Kidney (tissue), 13 donors: ENCODE measurements at regions not wholly inside any gene's neighbourhood (a gene's known extent, or its start where the extent isn't known, plus 50 kb on each side); places are given as distances from the start of the nearest gene placed in this dataset.

Source experiments
- DNase-seq, 5 donors: peaks; one replicate each; pipeline ENCODE4 v3.0.0-alpha.2; 2013 to 2020
- FAIRE-seq: peaks from 2 replicates; lab custom pipeline; 2012; peaks lifted over from hg19 to GRCh38; lab: Jason Lieb, UNC
- H3K27ac ChIP-seq, 2 donors: one replicate each; pipeline ENCODE4 v1.7.0; 2013; ENCODE audit warnings: low read depth in 2 of 2, low read length in 2 of 2, inconsistent platforms in 1 of 2
- H3K27me3 ChIP-seq: one replicate; pipeline ENCODE4 v1.7.1; 2013; ENCODE audit warnings: low read length, inconsistent platforms; ENCODE audit not compliant: control insufficient read depth, insufficient read depth
- H3K36me3 ChIP-seq, 3 donors: one replicate each; pipeline versions ENCODE4 v1.7.0 to v1.7.1; 2013; ENCODE audit warnings: low read length in 3 of 3, control low read depth in 1 of 3, inconsistent platforms in 1 of 3; ENCODE audit not compliant: insufficient read depth in 3 of 3, control insufficient read depth in 2 of 3
- H3K4me1 ChIP-seq, 3 donors: one replicate each; pipeline versions ENCODE4 v1.7.0 to v1.7.1; 2013; ENCODE audit warnings: low read length in 3 of 3, inconsistent platforms in 1 of 3, low read depth in 1 of 3; ENCODE audit not compliant: control insufficient read depth in 2 of 3, insufficient read depth in 2 of 3
- H3K4me3 ChIP-seq, 3 donors: one replicate each; pipeline versions ENCODE4 v1.7.0 to v1.8.1; 2013; ENCODE audit warnings: low read length in 3 of 3, control low read depth in 1 of 3, inconsistent platforms in 1 of 3
- H3K9ac ChIP-seq, 3 donors: one replicate each; pipeline versions ENCODE4 v1.7.0 to v1.7.1; 2013; ENCODE audit warnings: low read length in 3 of 3, control low read depth in 1 of 3, inconsistent platforms in 1 of 3
- H3K9me3 ChIP-seq, 3 donors: one replicate each; pipeline versions ENCODE4 v1.7.0 to v1.7.1; 2013; ENCODE audit warnings: low read length in 3 of 3, control low read depth in 1 of 3, inconsistent platforms in 1 of 3; ENCODE audit not compliant: control insufficient read depth in 2 of 3, insufficient read depth in 1 of 3
- CTCF ChIP-seq: IDR thresholded peaks from 3 replicates; pipeline ENCODE4 v1.5.1; 2012; ENCODE audit warnings: mild to moderate bottlenecking, moderate library complexity, borderline replicate concordance; ENCODE audit not compliant: insufficient read depth; ENCODE audit errors: extremely low read depth
- intact Hi-C: fragments of 100-400 bp; cut with DNase I; formaldehyde crosslinking; loops from one replicate; pipeline ENCODE4 v1.11.1; 2022
- donor health status: control.
- donor health status: control.
- donor health status: control.
- donor health status: control.
- donor health status: control.
- donor health status: DM: yes; HTN: yes; CAD: no.
- donor health status: Normal renal cell carcinoma (clear cell type).

DNA sequence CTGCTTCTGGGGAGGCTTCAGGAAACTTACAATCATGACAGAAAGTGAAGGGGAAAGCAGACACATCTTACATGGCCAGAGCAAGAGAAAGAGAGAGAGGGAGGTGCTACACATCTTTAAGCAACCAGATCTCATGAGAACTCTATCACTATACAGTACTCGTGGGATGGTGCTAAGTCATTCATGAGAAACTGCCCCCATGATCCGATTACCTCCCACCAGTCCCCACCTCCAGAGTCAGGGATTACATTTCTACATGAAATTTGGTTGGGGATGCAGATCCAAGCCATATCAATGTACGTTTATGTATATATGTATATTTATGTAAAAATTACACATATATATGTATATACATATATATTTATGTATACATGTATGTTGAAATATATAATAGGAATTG, 54.4 kb upstream of the CCDC112 start:
- no peak for TF ChIP-seq CTCF
- no peaks in the 10 kb centered on the region for H3K36me3 ChIP-seq

GRCh38 chr5:115349001-115349817, 52.8 kb upstream of the CCDC112 start:
- intact Hi-C loops = no loop called here
- Histone ChIP-seq H3K27me3 (no peaks in the 10 kb centered on the region), H3K9me3 (peaks cover 0 to 3% (median 0%) of the 10 kb centered on the region in 3 donors), H3K4me1 (no peaks in the 10 kb centered on the region), H3K36me3 (no peaks in the 10 kb centered on the region), H3K9ac (no peak overlapping the region), H3K4me3 (no peak overlapping the region), H3K27ac (no peak overlapping the region)
- no peak for TF ChIP-seq CTCF
- DNase-seq (no peak), FAIRE-seq (no peak)

More for the DNA sequence above, 54.4 kb upstream of the CCDC112 start:
- intact Hi-C loops = no loop called here
- H3K9me3 ChIP-seq = peaks cover 0 to 3% (median 0%) of the 10 kb centered on the region in 3 donors
- H3K27ac ChIP-seq = no peak overlapping the region
- H3K4me3 ChIP-seq = no peak overlapping the region
- DNase-seq (no peak), FAIRE-seq (no peak)
- H3K9ac ChIP-seq = no peak overlapping the region
- H3K4me1 ChIP-seq = no peaks in the 10 kb centered on the region
- H3K27me3 ChIP-seq = no peaks in the 10 kb centered on the region

DNA sequence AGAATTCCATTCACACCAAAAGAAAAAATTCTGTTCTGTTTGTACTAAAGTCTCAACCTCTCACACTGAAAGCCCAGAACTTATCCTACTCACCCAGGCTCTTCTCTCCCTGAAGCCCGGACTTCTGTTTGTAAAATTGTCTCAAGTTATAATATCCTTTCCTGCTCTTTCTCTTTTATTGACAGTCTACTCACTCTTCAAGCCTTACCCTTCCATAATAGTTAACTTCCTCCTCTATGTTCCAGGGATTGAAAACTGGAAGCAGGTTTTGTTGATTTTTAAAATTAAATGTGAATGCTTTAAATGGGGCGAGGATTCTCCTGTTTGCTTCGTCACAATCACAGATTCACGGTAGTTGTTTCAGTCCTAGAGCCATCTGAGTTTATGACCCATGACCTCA, 51.7 kb upstream of the CCDC112 start:
- Histone ChIP-seq H3K9me3 (no peaks in the 10 kb centered on the region), H3K9ac (no peak overlapping the region), H3K4me3 (no peak overlapping the region), H3K36me3 (no peaks in the 10 kb centered on the region), H3K27me3 (no peaks in the 10 kb centered on the region), H3K27ac (no peak overlapping the region), H3K4me1 (no peaks in the 10 kb centered on the region)
- TF ChIP-seq CTCF = no peak
- intact Hi-C loops = no loop called here
- DNase-seq = no peak
- FAIRE-seq = no peak
